Astrocyte (in vitro differentiated cells and primary cell): ENCODE measurements at regions not wholly inside any gene's neighbourhood (a gene's known extent, or its start where the extent isn't known, plus 50 kb on each side); places are given as distances from the start of the nearest gene placed in this dataset.

Experiments used
- DNase-seq: peaks from one replicate; pipeline ENCODE4 v3.0.0-alpha.2; 2010; ENCODE audit warnings: low read depth
- FAIRE-seq: peaks from 2 replicates; lab custom pipeline; 2011; peaks lifted over from hg19 to GRCh38; lab: Jason Lieb, UNC
- H2AFZ ChIP-seq: 2 replicates; pipeline ENCODE4 v1.6.0; 2012; ENCODE audit warnings: low read depth, low read length, inconsistent platforms
- H3K27ac ChIP-seq: 2 replicates; pipeline ENCODE4 v1.5.1; 2011; ENCODE audit warnings: low read depth, low read length, inconsistent platforms
- H3K27me3 ChIP-seq: 2 replicates; pipeline ENCODE4 v1.6.0; 2011; ENCODE audit warnings: low read length, inconsistent platforms; ENCODE audit not compliant: insufficient read depth
- H3K36me3 ChIP-seq: 2 replicates; pipeline ENCODE4 v1.5.1; 2011; ENCODE audit warnings: low read length, inconsistent platforms; ENCODE audit not compliant: insufficient read depth
- H3K4me1 ChIP-seq: 2 replicates; pipeline ENCODE4 v1.5.1; 2011; ENCODE audit warnings: low read length, inconsistent platforms; ENCODE audit not compliant: insufficient read depth
- H3K4me2 ChIP-seq: 2 replicates; pipeline ENCODE4 v1.6.0; 2012; ENCODE audit warnings: low read length, inconsistent platforms
- H3K4me3 ChIP-seq: 2 replicates; pipeline ENCODE4 v1.5.1; 2011; ENCODE audit warnings: low read depth, mild to moderate bottlenecking, low read length, inconsistent platforms; ENCODE audit not compliant: insufficient read depth
- H3K79me2 ChIP-seq: 2 replicates; pipeline ENCODE4 v1.6.0; 2012; ENCODE audit warnings: mild to moderate bottlenecking, low read length, inconsistent platforms; ENCODE audit not compliant: insufficient read depth
- H3K9ac ChIP-seq: 2 replicates; pipeline ENCODE4 v1.6.0; 2012; ENCODE audit warnings: mild to moderate bottlenecking, low read length, inconsistent platforms
- H3K9me3 ChIP-seq: 2 replicates; pipeline ENCODE4 v1.5.1; 2012; ENCODE audit warnings: low read depth, mild to moderate bottlenecking, low read length, inconsistent platforms; ENCODE audit not compliant: insufficient read depth
- H4K20me1 ChIP-seq: 2 replicates; pipeline ENCODE4 v1.6.0; 2012; ENCODE audit warnings: low read length, inconsistent platforms; ENCODE audit not compliant: insufficient read depth
- H3K27ac Mint-ChIP-seq: one replicate; pipeline ENCODE4 v1.8.0; 2021; ENCODE audit warnings: mild to moderate bottlenecking, mixed read lengths; ENCODE audit not compliant: unreplicated experiment
- H3K27me3 Mint-ChIP-seq: one replicate; pipeline ENCODE4 v1.8.0; 2021; ENCODE audit warnings: low read depth, mixed read lengths; ENCODE audit not compliant: unreplicated experiment
- H3K36me3 Mint-ChIP-seq: one replicate; pipeline ENCODE4 v1.8.0; 2021; ENCODE audit warnings: low read depth, mixed read lengths; ENCODE audit not compliant: unreplicated experiment
- H3K4me1 Mint-ChIP-seq: one replicate; pipeline ENCODE4 v1.8.0; 2021; ENCODE audit warnings: low read depth, mixed read lengths; ENCODE audit not compliant: unreplicated experiment
- H3K4me3 Mint-ChIP-seq: one replicate; pipeline ENCODE4 v1.8.0; 2021; ENCODE audit warnings: mild to moderate bottlenecking, moderate library complexity, mixed read lengths; ENCODE audit not compliant: unreplicated experiment
- H3K9me3 Mint-ChIP-seq: one replicate; pipeline ENCODE4 v1.8.0; 2021; ENCODE audit warnings: mild to moderate bottlenecking, mixed read lengths; ENCODE audit not compliant: unreplicated experiment
- EZH2 ChIP-seq: IDR thresholded peaks from 2 replicates; pipeline ENCODE4 v1.6.1; 2012; ENCODE audit warnings: mild to moderate bottlenecking, low read length, inconsistent platforms; ENCODE audit not compliant: insufficient read depth
- TF ChIP-seq, protein P1 (sequence below): IDR thresholded peaks from 2 replicates; pipeline ENCODE4 v1.5.1; 2011; ENCODE audit warnings: low read depth, mild to moderate bottlenecking, inconsistent platforms, low read length, moderate library complexity; ENCODE audit not compliant: insufficient read depth

DNA sequence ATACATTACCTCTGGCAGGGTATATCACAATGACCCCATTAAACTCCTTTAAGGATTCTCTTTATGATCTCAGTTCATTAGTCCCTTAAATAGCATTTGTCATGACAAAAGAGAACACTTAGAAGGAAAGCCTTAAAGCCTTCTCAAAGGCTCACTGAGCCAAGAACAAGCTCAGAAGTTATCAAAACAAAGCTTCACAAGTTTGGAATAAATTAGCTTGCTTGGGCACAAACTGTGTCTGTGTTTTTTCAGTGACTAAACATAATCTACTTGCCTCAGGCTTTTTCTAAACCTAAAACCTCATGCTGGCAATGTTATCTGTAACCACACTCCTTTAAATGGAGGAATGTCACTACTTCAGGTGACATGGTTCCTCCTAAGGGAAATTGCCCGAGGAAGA, 1114.9 kb upstream of the C9orf72 start:
- H3K27me3 ChIP-seq, result no peaks in the 10 kb centered on the region
- H3K27ac Mint-ChIP-seq, result no peak overlapping the region
- no peak overlapping the region for H3K4me3 Mint-ChIP-seq
- no peaks in the 10 kb centered on the region for H3K36me3 Mint-ChIP-seq
- DNase-seq (no peak), FAIRE-seq (no peak)
- H3K9me3 ChIP-seq, result no peaks in the 10 kb centered on the region
- H4K20me1 ChIP-seq, result no peaks in the 10 kb centered on the region
- no peaks in the 10 kb centered on the region for H3K79me2 ChIP-seq
- H3K27me3 Mint-ChIP-seq, result no peaks in the 10 kb centered on the region
- no peaks in the 10 kb centered on the region for H3K4me1 Mint-ChIP-seq
- H3K36me3 ChIP-seq, result no peaks in the 10 kb centered on the region
- no peak overlapping the region for H2AFZ ChIP-seq
- H3K4me3 ChIP-seq, result no peak overlapping the region
- no peak overlapping the region for H3K27ac ChIP-seq
- H3K4me1 ChIP-seq, result no peaks in the 10 kb centered on the region
- H3K9me3 Mint-ChIP-seq, result peaks cover 6% of the 10 kb centered on the region
- H3K4me2 ChIP-seq, result peak overlapping the region; percentile 6
- TF ChIP-seq, protein P1, sequence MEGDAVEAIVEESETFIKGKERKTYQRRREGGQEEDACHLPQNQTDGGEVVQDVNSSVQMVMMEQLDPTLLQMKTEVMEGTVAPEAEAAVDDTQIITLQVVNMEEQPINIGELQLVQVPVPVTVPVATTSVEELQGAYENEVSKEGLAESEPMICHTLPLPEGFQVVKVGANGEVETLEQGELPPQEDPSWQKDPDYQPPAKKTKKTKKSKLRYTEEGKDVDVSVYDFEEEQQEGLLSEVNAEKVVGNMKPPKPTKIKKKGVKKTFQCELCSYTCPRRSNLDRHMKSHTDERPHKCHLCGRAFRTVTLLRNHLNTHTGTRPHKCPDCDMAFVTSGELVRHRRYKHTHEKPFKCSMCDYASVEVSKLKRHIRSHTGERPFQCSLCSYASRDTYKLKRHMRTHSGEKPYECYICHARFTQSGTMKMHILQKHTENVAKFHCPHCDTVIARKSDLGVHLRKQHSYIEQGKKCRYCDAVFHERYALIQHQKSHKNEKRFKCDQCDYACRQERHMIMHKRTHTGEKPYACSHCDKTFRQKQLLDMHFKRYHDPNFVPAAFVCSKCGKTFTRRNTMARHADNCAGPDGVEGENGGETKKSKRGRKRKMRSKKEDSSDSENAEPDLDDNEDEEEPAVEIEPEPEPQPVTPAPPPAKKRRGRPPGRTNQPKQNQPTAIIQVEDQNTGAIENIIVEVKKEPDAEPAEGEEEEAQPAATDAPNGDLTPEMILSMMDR, result no peak
- TF ChIP-seq EZH2, result no peak
- no peak overlapping the region for H3K9ac ChIP-seq

DNA sequence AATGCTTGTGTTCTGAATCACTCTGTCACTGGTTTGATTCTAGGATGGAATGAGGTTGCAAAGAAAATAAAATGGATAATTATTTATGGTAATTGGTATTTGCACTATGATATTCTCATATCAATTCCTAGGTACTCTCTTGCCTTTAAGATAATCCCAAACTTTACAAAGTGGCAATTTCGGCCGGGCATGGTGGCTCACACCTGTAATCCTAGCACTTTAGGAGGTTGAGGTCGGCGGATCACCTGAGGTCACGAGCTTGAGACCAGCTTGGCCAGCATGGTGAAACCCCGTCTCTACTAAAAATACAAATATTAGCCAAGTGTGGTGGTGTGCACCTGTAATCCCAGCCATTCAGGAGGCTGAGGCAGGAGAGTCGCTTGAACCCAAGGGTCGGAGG, 1118.7 kb upstream of the C9orf72 start:
- Histone ChIP-seq H3K9ac (no peak overlapping the region), H3K4me3 (no peak overlapping the region), H3K36me3 (no peaks in the 10 kb centered on the region), H3K79me2 (no peaks in the 10 kb centered on the region), H3K27ac (no peak overlapping the region), H3K4me2 (no peak overlapping the region), H3K9me3 (no peaks in the 10 kb centered on the region), H4K20me1 (no peaks in the 10 kb centered on the region), H3K4me1 (no peaks in the 10 kb centered on the region), H3K27me3 (no peaks in the 10 kb centered on the region), H2AFZ (no peak overlapping the region)
- TF ChIP-seq EZH2, result no peak
- TF ChIP-seq, protein P1, result no peak
- DNase-seq (no peak), FAIRE-seq (no peak)
- Mint-ChIP-seq H3K4me1 (no peaks in the 10 kb centered on the region), H3K9me3 (peaks cover 6% of the 10 kb centered on the region), H3K27me3 (no peaks in the 10 kb centered on the region), H3K36me3 (no peaks in the 10 kb centered on the region), H3K4me3 (no peak overlapping the region), H3K27ac (no peak overlapping the region)

DNA sequence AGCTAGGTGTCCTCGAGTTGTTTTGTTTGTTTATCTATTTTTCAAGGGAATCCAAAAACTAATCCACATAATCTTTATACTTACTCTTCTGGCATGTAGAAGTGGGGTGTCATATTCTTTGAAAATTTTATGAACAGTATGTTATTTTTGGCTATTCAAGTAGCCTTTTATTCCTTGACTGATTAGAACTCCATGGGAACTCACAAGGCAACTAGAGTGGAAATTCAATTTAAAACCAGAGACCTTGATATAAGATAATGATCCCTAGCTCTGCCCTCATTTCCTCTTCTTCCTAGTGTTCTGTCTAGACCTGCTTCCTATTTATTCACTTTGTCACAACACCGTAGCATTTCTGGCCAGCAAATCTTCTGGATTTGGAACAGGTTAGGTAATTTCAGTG, 1123.7 kb upstream of the C9orf72 start:
- no peak overlapping the region for H3K9ac ChIP-seq
- H3K4me1 ChIP-seq, result no peaks in the 10 kb centered on the region
- H3K4me3 Mint-ChIP-seq, result no peak overlapping the region
- H3K4me2 ChIP-seq, result no peak overlapping the region
- FAIRE-seq, result no peak
- no peak overlapping the region for H3K4me3 ChIP-seq
- H3K27me3 Mint-ChIP-seq, result no peaks in the 10 kb centered on the region
- peaks cover 2% of the 10 kb centered on the region for H3K36me3 Mint-ChIP-seq
- no peaks in the 10 kb centered on the region for H3K36me3 ChIP-seq
- H2AFZ ChIP-seq, result no peak overlapping the region
- peaks cover 6% of the 10 kb centered on the region for H3K9me3 Mint-ChIP-seq
- no peaks in the 10 kb centered on the region for H3K27me3 ChIP-seq
- no peaks in the 10 kb centered on the region for H4K20me1 ChIP-seq
- H3K27ac Mint-ChIP-seq, result no peak overlapping the region
- no peak for DNase-seq
- H3K79me2 ChIP-seq, result no peaks in the 10 kb centered on the region
- TF ChIP-seq, protein P1, result no peak
- TF ChIP-seq EZH2, result no peak
- no peaks in the 10 kb centered on the region for H3K4me1 Mint-ChIP-seq
- no peak overlapping the region for H3K27ac ChIP-seq
- H3K9me3 ChIP-seq, result no peaks in the 10 kb centered on the region
